Stimulated activated CD4-positive, alpha-beta T cell treated with anti-CD3 and anti-CD28 coated beads, Interleukin-1b, Interleukin-23, amount 100 ng/mL, for 4 hours (primary cell): ENCODE measurements at regions not wholly inside any gene's neighbourhood (a gene's known extent, or its start where the extent isn't known, plus 50 kb on each side); places are given as distances from the start of the nearest gene placed in this dataset.

Experiments used
- DNase-seq, 2 donors: peaks; one replicate each; pipeline ENCODE4 v3.0.0-alpha.2; 2020; ENCODE audit warnings: low read depth in 2 of 2

GRCh38 chr6:147811913-147812629, 303.6 kb downstream of the SAMD5 start:
- no peak for DNase-seq

- DNase-seq = no peak
Measured at GRCh38 chr6:147817042-147817689, 308.7 kb downstream of the SAMD5 start.

GRCh38 chr6:147820520-147820919, 312.0 kb downstream of the SAMD5 start:
- no peak for DNase-seq

- DNase-seq = no peak
Measured at GRCh38 chr6:147821295-147821897, 312.9 kb downstream of the SAMD5 start.

- no peak for DNase-seq
Measured at GRCh38 chr6:147823936-147824335, 315.4 kb downstream of the SAMD5 start.

- DNase-seq = no peak
Measured at GRCh38 chr6:147825848-147826247, 317.4 kb downstream of the SAMD5 start.

- DNase-seq = no peak
Measured at GRCh38 chr6:147826698-147827097, 318.2 kb downstream of the SAMD5 start.

GRCh38 chr6:147829418-147829817, 320.9 kb downstream of the SAMD5 start:
- DNase-seq = no peak

GRCh38 chr6:147829835-147830234, 321.3 kb downstream of the SAMD5 start:
- no peak for DNase-seq

- no peak for DNase-seq
Measured at GRCh38 chr6:147831356-147831755, 322.9 kb downstream of the SAMD5 start.

GRCh38 chr6:147833607-147834006, 325.1 kb downstream of the SAMD5 start:
- no peak for DNase-seq

GRCh38 chr6:147834084-147834776, 325.7 kb downstream of the SAMD5 start:
- no peak for DNase-seq

- DNase-seq = no peak
Measured at GRCh38 chr6:147837540-147837939, 329.1 kb downstream of the SAMD5 start.

GRCh38 chr6:147839708-147840610, 331.5 kb downstream of the SAMD5 start:
- no peak for DNase-seq

GRCh38 chr6:147841547-147842148, 333.2 kb downstream of the SAMD5 start:
- no peak for DNase-seq

GRCh38 chr6:147849401-147850330, 341.2 kb downstream of the SAMD5 start:
- no peak for DNase-seq

GRCh38 chr6:147852772-147853171, 344.3 kb downstream of the SAMD5 start:
- no peak for DNase-seq

GRCh38 chr6:147853574-147853973, 345.1 kb downstream of the SAMD5 start:
- no peak for DNase-seq

- DNase-seq = no peak
Measured at GRCh38 chr6:147855803-147856482, 347.5 kb downstream of the SAMD5 start.
